Stimulated activated CD4-positive, alpha-beta T cell treated with anti-CD3 and anti-CD28 coated beads, Interleukin-15, amount 100 ng/mL, for 24 hours (primary cell): ENCODE measurements at regions not wholly inside any gene's neighbourhood (a gene's known extent, or its start where the extent isn't known, plus 50 kb on each side); places are given as distances from the start of the nearest gene placed in this dataset.
"Not testable (repeated sequence)": the region's sequence is repeated elsewhere in the genome, so short reads cannot be mapped to it uniquely, and the experiment has no call there.

Experiments used
- DNase-seq: peaks from one replicate; pipeline ENCODE4 v3.0.0-alpha.2; 2020

- DNase-seq = no peak
These were observed 138.7 kb upstream of the CCDC150 start for GRCh38 chr2:196500686-196501431.

- DNase-seq = no peak
These were observed 137.7 kb upstream of the CCDC150 start for GRCh38 chr2:196501836-196502235.

GRCh38 chr2:196502386-196502785, 137.1 kb upstream of the CCDC150 start:
- DNase-seq = no peak

GRCh38 chr2:196503398-196503797, 136.1 kb upstream of the CCDC150 start:
- DNase-seq = no peak

- DNase-seq = no peak
These were observed 134.7 kb upstream of the CCDC150 start for GRCh38 chr2:196504788-196505187.

- DNase-seq = no peak
These were observed 129.3 kb upstream of the CCDC150 start for GRCh38 chr2:196510246-196510645.

- no peak for DNase-seq
These were observed 128.0 kb upstream of the CCDC150 start for GRCh38 chr2:196511258-196512168.

GRCh38 chr2:196513796-196514526, 125.6 kb upstream of the CCDC150 start:
- DNase-seq = no peak

GRCh38 chr2:196514641-196515040, 124.9 kb upstream of the CCDC150 start:
- no peak for DNase-seq

- DNase-seq = no peak
These were observed 124.5 kb upstream of the CCDC150 start for GRCh38 chr2:196515051-196515450.

- no peak for DNase-seq
These were observed 123.9 kb upstream of the CCDC150 start for GRCh38 chr2:196515608-196516007.

- DNase-seq = no peak
These were observed 123.0 kb upstream of the CCDC150 start for GRCh38 chr2:196516564-196516963.

GRCh38 chr2:196520605-196521004, 118.9 kb upstream of the CCDC150 start:
- no peak for DNase-seq

- not testable (repeated sequence) for DNase-seq
These were observed 112.4 kb upstream of the CCDC150 start for GRCh38 chr2:196526981-196527725.

- no peak for DNase-seq
These were observed 110.9 kb upstream of the CCDC150 start for GRCh38 chr2:196528486-196529223.

GRCh38 chr2:196530910-196531309, 108.6 kb upstream of the CCDC150 start:
- no peak for DNase-seq

GRCh38 chr2:196533772-196534397, 105.6 kb upstream of the CCDC150 start:
- no peak for DNase-seq

- no peak for DNase-seq
These were observed 105.0 kb upstream of the CCDC150 start for GRCh38 chr2:196534495-196534894.

- no peak for DNase-seq
These were observed 104.5 kb upstream of the CCDC150 start for GRCh38 chr2:196535061-196535460.

GRCh38 chr2:196535742-196536141, 103.8 kb upstream of the CCDC150 start:
- DNase-seq = no peak

- DNase-seq = no peak
These were observed 102.2 kb upstream of the CCDC150 start for GRCh38 chr2:196537311-196537710.
